GM18502 (cell line): ENCODE measurements at regions not wholly inside any gene's neighbourhood (a gene's known extent, or its start where the extent isn't known, plus 50 kb on each side); places are given as distances from the start of the nearest gene placed in this dataset.
A peak's percentile ranks its signal among the peaks of the same experiment; 100 is the strongest.
"Not testable (repeated sequence)": the region's sequence is repeated elsewhere in the genome, so short reads cannot be mapped to it uniquely, and the experiment has no call there.

ENCODE experiments used
- ATAC-seq: cut with Tn5 transposase; IDR thresholded peaks from one replicate; pipeline ENCODE4 v1.9.1; 2021; ENCODE audit warnings: mild to moderate bottlenecking; ENCODE audit not compliant: unreplicated experiment, poor library complexity

DNA sequence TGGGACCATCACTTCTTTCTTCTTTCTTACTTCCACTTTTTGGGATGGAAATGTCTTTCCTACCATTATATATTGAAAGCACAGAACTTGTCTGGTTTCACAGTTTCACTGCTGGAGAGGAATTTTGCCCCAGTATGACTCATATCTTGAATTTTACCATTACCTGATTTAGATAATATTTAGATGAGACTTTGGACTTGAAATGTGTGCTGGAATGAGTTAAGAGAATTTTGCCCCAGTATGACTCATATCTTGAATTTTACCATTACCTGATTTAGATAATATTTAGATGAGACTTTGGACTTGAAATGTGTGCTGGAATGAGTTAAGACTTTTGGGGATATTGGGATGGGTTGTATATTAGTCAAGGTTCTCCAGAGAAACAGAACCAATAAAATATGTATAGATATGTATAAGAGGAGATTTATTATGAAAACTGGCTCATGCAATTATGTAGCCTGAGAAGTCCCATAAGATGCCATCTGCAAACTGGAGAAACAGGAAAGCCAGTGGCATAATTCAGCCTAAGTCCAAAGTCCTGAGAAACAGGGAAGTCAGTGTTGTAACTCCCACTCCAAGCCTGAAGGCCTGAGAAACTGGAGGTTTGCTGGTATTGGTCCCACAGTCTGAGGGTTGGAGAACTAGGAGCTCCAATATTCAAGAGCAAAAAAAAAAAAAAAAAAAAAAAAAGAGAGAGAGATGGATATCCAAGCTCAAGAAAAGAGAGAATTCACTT, 1029.2 kb downstream of the EPHA3 start:
- no peak for ATAC-seq

DNA sequence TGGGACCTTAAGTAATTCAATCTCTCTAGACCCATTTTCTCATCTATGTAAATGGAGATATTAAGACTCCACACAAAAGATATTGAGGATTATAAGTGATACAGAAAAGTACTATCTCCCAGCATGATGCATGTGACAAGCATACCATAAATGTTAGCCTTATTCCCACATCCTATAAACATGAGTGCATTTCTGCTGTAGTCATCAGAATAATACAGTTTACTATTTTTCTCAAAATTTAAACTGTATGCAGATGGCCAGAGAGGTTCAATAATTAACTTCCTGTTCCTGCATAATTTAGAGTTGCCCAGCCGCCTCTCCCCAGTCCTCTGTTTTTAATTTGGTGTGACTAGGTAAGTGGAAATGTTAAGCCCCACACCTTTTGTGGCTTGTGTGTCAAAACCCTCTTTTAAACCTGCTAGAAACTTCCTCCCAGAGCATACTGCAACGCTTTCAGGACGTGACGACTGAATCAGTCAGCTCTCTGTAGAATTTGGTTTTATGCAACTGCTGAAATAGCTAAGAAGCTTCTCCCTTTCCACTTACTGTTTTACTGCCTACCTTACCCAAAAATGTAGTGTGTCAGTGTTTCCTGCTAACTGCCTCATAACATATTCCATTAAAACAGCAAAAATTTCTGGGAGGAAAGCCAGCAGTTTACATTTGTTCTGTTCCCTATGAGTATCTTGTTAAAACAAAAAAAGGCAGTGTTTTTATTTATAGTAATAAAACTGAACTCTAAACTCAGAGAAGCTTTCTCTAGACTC, 1037.9 kb downstream of the EPHA3 start:
- no peak for ATAC-seq

DNA sequence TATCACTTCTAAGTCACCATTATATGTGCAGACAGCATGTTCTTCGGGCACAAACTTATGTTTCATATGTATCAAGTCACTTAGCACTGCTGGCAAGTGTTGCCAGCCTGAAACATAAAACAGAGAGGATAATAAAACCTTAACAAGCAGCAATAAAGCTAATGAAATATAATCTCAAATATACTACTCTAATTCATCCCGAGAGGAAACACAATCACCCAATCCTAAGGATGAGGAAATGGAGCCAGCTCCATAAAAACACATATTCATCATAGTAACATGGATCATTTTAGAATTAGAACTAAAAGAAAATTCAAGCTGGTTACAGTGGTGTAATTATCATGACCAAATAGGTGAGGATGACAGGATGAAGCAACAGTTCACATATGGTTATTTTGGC, 1072.7 kb downstream of the EPHA3 start:
- ATAC-seq, result no peak

DNA sequence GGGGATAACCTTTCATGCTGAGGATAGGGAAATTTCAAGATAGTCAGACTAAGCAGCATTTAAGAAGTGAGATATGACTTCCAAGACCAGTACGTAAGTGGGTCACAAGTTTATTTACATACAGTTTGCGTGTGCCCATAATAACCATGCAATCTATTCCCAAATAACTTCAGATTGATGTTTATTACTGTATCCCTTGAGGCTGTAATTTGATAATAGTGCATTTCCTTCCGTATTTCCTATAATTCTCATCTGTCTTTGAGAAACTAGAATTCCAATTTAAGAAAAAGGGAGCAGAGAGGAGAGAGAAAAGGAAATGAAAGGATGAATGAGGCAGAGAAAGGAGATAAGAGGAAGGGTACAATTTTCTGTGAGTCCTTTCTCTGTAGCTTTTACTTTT, 1073.1 kb downstream of the EPHA3 start:
- no peak for ATAC-seq

DNA sequence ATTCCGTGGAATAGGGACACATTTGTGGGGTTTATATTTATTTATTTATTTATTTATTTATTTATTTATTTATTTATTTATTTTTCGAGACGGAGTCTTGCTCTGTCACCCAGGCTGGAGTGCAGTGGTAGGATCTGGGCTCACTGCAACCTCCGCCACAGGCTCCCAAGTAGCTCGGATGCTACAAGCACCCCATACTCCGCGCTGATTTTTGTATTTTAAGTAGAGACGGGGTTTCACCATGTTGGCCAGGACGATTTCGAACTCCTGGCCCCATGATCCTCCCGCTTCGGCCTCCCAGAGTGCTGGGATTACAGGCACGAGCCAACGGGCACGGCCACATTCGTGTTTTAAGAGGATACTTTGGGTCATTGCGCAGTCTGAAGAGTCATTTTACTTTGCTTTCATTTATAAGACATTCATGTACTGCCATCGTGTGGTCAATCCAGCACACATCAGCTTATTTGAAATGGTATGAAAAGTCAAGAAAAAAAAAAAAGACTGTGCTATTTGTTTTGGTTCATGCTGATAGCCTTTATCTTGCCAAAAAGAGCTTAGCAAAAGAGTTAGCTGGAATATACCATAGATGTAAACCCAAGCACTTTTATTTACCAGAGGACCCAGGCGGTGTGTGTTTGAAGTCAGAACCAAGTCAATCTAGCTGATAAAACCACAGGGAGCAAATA, 1075.0 kb downstream of the EPHA3 start:
- peak; percentile 92 for ATAC-seq

DNA sequence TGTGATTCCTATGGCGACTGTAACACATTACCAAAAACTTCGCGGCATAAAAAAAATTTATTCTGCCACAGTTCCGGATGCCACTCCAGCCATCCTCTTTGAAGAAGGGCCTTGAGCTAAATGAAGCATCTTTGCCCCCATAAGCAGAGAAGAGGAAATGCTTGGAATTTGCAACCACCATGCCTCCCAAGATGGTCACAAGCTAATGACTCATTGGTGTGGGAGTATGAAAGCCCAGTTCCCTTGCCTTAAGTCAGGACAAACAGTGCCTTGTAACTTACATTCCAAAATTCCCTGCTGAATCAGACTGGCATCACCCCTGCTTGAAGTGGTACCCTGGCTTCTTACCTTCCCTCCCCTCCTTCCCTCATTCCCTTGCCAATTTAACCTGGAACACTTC, 1077.4 kb downstream of the EPHA3 start:
- no peak for ATAC-seq

DNA sequence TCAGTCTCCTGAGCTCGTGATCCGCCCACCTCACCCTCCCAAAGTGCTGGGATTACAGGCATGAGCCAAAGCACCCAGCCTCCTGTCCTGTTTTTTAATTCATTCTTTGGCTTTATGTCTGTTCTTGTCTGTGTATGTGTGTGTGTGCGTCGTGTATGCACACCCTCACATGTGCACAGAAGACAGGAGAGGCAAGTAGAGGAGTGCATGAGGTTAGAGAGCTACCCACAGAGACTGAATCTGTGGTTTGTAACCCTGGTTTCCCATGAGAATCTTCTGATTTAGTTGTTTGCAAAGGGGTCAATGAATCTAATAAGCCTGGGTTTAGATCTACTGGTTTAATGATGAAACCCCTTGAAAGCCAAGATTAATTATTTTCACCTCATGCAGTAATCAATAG, 1090.0 kb downstream of the EPHA3 start:
- not testable (repeated sequence) for ATAC-seq

DNA sequence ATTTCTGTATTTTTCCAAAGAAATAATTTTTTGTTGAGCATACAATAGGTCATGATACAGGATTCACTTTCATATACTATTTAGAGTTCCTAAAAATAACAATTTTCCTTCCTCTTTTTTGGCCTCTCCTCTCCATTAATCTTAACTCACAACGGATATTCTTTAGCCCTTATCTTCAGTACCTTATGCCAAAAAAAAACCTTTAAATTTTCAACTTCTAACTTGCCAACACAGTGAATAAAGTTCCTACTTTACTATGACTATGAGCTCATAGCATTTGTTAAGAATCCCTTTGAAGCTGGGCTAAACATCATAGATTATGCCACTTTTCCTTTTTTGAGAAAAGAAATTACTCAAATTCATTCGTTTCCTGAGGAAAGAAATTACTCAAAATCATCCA, 1095.5 kb downstream of the EPHA3 start:
- ATAC-seq, result not testable (repeated sequence)

DNA sequence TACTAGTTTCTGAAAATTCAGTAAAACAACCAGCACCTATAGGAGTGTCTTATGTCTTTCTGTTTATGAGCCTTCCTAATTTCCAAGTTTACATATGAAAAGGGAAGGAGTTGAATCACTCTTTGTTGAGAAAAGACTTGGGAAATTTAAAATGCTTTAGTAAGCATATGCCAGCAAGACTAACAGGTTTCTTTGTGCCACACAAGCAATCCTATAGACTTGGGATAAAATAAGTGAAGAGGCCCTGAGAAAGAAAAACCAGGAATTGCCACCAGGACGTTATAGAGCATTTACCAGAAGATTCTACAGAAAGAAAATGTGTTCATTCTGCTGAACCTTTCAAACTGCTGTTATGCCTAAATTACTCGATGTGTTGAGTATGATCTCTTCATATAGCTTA, 1099.1 kb downstream of the EPHA3 start:
- ATAC-seq, result not testable (repeated sequence)

DNA sequence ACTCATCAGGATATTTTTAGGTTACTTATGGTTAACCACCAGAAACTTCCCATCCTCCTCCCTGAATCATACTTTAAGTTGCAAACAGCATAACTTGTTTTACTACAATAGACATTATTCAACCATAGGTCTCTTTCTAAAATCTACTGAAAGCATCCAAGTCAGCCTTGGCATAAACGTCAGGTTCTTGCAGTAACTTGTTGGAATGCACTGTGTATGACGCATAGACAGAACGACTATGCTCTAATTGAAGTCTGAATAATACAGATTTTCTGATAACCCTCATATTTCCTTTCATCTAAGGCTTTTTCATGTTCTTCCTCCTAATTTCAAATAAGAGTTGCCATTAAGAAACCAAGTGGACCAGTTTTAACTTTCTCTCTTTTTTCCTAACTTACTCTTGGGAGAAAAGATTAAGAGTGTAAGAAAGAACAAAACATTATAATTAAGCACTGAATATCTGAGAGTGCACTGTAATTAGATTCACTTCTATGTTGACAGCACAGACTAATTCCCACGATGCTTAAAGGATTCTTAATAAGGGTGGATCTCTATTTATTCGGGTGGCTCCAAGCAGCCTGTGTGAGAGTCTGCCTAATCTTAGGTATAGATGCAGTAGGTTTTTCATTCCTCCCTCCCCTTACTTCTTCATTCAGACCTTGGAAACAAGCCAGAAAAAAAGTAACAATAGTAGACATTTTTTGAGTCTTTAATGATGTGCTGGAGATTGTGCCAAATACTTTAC, 1100.1 kb downstream of the EPHA3 start:
- not testable (repeated sequence) for ATAC-seq

DNA sequence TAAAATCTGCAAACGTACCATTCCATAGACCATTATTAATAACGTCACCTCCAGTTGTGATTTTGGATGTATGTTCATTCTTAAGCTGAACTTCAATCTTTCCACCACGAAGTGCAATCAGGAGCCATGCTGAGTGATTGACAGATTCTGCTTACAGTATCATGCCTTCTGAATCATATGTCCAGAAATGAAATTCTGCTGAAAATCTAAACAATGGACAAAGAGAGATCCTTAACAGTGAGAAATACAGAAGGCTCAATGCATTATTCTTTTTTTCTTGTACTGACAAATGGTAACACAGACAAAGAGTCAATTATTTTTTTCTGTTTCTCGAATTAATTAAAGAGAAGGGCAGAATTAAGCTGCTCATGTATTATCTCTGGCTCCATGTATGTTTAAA, 1114.5 kb downstream of the EPHA3 start:
- no peak for ATAC-seq

DNA sequence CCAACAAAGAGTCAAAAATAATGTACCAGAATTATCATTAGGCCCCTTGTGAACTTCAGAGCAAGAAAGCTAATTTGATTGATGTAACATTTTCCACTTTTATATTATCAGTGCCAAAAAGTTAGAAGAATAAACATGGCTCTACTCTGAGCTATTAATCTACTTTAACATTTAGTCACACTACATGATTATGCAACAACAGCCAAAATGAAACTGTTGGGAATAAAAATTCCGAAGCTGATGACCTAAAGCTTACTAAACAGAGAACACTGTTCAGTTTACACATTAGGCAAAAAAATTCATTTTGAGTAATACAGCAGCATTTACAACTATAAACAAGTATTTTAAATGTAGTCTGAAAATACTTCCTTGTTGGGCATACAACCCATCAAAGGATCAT, 1134.1 kb downstream of the EPHA3 start:
- ATAC-seq, result no peak

DNA sequence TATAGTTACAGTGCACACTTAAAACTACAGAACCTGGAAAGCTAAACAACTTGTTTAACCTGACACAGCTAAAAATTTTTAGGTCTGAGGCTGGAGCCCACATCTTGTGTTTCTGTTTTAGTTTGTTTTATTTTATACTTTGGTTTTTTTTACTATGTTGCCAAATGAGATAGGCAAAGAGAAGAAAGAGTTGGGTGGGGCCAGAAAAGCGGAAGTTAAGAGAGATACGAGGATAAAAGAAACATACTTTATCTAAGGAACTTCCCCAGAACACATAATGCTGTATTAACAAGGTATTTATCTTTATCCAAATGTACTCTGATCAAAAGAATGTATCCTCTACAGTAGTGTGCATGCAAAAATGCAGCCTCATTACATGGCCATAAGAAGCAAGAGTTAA, 1145.7 kb downstream of the EPHA3 start:
- ATAC-seq, result no peak

DNA sequence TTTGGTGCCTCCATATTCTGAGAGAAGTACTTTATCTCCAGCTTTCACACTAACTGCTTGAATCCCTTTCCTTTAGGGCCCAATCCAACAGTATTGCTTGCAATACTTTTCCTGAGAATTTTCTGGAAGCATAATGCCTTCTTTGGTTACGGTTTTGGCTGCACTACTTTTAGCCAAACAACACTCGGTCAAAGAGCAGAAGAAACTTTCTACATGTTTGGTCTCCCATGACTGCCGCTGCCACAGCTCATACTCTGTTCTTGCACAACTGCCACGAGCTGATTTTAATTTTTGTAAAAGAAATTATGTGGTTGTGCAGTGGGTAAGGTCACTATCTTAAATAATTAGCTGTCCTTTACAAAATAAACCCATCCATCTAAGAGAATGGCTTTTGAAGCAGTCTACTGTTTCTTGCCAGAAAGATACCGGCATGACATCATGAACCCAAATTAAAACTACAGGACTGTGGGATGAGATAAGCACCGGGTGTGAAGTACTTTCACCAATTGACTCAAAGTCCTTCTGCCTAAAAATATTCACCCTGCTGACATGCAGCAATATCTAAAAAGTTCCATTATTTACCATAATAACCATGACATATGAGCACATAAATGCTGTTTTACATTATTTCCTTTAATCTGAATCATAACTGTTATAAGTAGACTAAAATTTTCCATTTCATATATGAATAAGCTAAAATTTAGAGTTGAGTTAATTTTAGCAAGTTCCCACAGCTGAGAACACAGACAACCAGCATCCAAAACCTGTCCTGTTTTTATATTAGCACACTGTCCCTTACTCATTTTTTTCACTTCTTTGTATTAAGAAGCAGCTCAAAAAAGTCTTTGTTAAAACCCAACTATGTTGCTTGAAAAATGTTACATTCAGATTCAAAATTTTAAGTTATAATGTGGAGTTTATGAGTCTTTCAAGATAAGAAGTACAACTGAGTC, 1154.3 kb downstream of the EPHA3 start:
- no peak for ATAC-seq
